HG02943 (cell line): ENCODE measurements at regions not wholly inside any gene's neighbourhood (a gene's known extent, or its start where the extent isn't known, plus 50 kb on each side); places are given as distances from the start of the nearest gene placed in this dataset.

Source experiments
- ATAC-seq: cut with Tn5 transposase; IDR thresholded peaks from one replicate; pipeline ENCODE4 v1.9.1; 2021; ENCODE audit warnings: mild to moderate bottlenecking, low read depth, moderate library complexity; ENCODE audit not compliant: unreplicated experiment

DNA sequence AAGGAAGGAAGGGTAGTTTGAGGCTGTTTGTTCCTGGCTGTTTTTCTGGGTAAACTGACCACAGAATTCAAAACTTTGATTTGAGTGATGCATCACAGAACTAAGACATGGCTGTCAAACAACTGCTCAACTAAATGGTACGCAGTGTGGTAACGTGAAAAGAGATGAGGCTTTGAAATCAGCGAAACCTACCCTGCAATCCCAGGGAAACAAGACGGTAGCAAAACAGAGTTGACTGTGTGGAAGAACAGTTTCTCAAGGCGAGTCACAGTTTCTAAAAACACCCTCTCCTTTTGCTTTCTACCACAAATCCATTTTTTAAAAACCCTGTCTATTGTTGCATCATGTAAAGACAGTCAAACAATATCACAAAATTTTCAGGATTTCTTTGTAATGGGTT, 156.0 kb upstream of the MAF start:
- no peak for ATAC-seq

DNA sequence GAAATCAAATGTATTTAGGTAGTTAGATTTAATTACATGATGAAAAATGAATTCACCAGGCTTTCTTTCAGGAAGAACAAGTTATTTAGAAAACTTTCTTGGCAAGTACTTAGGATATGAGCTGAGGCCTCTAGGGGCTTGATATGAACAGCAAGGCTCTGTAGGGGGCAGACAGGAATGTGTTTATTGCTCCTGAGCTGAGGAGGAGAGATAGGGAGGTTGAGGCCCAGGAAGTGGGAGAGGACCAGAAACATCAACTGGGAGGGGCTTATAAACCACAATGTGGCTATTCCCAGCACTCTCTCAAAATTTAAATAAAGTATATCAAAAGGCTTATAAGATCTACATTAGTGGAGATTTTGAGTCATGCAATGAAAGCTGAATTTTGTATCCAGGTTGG, 154.0 kb upstream of the MAF start:
- no peak for ATAC-seq

DNA sequence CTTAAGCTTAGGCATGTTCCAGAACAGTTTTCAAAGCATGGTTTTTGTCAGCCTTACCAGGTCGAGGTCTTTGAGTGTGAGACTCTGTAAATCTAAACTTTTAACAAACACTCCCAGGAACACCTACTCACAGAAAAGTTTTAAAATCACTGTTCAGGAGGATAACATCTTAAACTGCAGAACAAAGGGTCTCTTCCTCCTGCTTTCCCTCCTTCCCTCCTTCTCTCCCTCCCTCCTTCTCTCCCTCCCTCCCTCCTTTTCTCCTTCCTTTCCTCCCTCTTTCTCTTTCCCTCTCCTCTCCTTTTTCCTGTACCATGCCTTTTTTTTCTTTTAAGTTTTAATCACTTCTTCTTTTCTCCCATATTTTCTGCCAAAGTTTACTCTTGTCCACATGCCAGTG, 153.5 kb upstream of the MAF start:
- ATAC-seq, result no peak

DNA sequence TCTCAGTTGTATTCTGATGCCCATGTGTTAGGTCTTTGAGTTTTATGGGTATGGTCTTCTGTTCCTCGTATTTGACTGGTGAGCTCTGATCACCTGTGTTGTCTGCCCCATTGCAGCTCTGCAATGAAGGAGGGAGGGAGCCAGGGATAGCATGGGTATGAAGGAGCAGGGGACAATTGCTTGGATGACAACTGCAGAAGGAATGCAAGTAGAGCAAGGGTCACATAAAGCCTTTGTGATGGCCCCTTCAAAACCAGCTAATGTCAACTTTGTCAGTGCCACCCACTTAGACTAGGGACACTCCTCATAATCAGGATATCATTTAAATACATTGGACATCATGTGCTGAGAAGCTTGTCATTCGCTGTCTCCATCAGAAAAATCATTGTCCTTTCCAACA, 152.7 kb upstream of the MAF start:
- ATAC-seq, result no peak

DNA sequence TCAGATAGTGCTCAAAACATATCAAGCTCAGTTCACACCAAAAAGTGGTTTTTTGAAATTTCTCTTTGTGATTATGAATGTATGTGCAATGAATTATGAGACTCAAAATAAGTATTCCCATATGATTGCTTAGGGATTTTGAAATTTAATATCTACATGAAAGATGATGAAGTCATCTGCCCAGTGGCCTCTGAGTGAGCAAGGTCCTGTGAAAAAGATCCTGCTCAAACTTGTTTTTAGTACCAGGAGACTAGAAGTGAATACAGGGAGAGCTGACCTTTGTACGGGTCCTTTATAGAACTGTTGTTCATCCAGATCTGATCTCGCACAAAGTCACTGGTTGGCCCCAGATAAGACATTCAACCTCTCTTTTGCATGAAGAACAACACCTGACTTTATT, 151.9 kb upstream of the MAF start:
- ATAC-seq, result no peak

DNA sequence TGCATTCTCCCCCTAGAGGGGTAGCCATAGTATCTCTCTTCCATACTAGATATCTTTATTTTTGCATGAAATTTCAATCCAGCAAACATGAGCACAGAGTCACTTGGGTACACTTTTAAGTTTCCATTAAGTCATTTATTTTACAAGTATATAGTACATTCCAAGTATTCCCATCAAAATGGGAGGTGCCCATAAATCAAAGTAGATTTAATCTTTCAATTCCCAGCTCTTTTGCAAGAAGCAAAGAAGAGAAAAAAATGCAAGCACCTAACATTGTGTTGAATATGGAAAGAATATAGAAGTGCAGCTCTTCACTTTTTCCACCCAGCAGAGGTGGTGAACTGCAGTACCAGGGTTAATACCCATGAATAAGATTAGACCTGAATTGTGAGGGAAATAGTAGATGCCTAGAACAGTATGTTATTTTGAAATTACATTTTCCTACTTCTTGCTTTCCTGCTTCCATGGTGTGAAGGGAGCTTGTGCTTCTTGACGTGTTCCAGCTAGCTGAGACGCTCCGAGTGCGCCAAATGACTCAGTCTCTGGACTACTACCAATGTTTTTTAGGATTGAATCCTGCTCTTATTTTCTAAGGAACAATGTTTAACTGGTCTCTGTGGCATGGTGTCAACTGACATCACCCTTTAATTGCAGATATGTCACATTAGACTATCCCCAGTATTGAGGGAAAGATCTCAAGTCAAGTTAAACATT, 151.1 kb upstream of the MAF start:
- ATAC-seq, result no peak

DNA sequence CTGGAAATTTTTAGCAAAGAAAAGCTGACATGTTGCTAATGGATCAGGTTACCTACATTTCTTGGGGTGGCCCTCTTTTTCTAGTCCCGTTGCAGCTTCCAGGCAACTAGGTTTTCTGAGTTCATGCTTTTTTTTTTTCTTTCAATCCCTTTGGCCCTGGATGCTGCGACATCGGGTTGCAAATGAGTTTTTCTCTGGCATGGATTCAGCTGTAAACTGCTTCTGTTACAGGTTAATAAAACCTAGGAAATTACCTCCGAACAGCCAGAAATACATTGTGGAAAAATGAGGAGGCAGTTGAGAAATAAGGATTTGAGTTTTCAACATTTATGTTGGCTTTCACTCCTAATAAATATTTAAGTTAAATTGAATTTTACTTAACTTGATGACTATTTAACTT, 149.8 kb upstream of the MAF start:
- ATAC-seq, result no peak

DNA sequence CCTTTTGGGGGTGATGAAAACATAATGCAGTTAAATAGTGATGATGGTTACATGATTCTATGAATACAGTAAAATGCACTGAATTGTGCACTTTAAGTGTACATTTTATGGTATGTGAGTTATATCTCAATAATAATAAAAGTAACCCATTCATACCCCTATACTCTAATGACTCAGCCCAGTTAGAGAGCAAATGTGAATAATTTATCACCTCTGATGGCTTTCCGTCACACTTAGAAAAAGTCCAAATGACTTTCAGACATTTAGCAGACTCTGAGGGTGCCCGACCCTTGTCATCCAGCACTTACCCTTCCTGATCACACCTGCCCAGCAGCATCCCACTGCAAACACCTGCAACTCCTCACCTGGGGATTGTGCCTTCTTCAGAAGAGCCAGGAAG, 148.1 kb upstream of the MAF start:
- no peak for ATAC-seq

DNA sequence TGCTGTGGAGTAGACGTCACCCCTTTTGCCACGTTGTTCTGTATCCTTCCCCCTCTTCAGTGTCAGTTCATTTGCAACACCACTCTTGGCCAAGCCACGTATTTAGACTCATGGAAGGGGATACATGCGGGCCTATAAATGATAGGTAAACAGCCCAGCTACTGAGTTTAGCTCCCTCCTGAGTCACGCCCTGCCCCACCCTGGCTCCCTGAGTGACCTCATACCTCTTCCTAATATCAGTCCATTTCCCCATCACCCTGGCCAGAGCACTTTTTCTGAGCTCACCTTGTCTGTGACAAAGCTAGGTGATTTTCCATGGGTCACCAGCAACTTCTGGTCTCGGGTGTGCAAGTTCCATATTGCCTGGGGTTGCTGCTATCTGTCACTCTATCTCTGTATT, 147.2 kb upstream of the MAF start:
- no peak for ATAC-seq

DNA sequence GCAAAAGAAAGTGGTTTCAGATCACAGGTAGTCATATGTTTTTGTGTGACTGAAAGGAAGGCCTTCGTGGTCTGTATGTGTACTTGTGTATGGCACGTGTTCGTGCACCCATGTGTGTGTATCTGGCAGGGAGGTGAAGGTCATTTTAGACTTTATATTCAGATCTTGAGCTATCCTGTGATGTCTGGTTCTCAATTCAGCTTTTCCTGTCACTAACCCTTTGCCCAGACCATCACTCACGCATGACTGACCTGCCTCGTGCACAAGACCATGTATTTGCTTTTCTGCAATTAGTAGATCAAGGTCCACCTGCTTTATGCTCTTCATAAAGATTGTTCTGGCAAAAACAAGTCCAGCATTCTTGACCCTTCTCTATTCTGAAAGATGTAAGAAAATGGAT, 139.7 kb upstream of the MAF start:
- no peak for ATAC-seq

DNA sequence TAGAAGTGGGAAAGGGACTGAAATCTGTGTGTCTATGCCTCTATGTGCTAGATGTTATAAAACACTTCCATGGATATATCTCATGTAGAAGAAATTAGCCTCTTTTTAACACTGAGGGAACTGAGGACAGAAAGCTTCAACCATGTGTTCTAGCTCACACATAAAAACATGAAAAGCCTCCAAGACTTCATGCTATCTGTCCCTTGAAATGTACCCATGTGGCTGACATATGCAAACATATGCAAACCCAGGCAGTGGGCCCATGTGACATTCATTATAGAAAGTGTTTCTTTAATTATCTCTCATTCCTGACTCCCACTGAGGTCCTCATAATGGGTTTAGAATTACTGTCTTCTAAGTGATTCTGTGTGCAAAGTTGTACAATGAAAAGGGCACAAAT, 134.7 kb upstream of the MAF start:
- ATAC-seq, result no peak

DNA sequence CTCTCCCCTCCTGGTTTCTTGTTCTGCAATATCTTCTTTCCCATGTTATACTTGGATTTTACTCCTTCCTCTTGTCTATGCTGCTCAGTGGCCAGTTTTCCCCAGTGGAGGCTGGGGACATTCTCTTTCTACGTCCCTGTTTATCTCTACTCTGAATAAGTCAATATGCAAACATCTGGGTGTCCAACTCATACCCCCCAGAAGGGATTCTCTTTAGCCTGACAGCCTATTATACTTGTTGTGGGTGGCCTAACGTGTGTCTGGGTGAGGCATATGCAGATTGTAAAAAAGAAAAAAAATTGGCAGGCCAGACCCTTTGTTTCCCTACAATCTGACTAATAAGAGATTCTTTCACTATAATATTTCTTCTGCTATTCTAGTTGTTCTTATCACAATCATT, 134.2 kb upstream of the MAF start:
- ATAC-seq, result no peak

DNA sequence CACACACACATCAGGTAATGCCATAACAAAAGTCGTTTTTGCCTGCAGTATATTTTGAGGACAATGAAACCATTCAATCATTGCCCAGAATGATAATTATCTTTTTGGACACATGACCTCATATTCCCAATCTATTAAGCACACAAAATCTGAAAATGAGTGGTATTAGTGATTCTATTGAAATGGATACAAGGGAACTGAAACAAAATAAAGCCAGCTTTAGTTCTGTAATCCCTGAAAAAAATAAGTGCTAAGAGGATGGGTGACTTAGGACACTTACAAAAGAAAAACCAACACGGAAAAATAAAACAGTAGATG, 128.3 kb upstream of the MAF start:
- ATAC-seq, result no peak

DNA sequence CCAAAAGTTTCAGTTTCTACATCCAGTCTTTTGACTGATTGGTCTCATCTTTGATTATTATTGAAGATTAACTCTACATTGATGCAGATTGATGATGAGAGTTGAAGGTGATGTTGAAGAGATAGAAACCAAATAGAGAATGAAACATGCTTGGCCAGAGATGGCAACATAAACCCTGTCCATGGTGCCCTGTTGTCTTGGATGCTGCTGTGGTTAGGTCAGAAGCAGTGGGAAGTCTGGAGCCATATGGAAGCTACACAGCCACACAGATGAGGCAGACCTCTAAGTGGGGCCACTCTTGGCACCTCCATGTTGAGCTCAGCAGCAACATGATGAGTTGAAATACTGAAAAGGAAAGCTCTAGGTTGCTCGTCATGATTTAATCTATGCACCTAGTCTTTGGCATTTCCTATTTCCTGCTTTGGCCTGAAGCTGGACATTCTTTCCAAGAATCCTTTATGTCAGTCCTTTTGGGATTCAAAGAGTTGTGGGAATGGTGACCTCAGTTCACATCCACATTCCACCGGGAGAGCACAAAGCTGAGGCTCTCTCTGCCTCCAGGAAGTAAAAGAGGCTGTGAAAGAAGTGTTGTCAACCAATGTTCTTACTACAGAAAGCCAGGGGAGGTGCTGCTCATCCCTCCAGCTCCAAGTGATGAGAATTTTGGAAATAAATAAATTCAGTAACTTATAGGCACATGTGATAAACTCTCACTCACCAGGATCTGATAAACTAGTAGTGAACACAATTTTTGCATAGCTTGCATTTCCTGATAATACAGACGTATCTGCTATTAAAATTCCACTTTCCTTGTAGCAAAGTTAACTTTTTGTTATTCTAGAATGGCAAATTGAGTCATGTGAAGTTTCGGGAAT, 127.7 kb upstream of the MAF start:
- no peak for ATAC-seq

DNA sequence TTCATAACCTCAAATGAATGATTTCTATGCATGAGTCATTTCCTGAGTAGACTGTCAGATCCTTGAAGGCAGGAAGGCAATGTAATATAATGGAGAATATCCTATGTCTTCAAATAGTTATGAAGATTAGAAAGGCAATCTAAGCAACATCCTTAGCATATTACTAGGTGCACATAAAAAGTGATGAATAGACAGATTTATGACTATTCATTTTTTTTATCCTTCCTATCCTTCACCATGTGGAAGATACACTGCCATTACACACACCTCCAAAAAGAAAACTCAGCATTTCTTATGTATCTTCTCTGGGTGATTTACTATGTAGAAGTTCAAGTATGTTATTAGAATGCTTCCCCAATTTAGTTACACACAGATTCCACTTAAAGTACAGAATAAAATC, 126.4 kb upstream of the MAF start:
- ATAC-seq, result no peak

DNA sequence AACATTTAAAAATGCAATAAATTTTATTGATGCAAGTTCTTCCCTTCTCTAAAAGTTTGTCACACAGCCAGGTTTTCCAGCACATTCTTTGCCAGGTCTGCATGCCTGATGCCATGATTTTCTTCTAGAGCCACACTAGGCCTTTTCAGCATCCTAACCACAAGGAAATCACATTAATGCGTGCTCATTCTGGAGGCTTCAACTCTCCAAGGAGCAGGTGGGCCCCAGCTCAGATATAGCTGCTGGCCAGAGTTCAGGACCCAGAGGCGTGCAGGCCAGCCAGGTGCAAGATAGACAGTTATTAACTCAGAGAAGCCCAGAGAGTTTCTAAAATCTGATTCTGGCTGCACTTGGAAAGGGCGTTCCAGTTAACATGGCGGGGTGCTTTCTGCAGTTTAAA, 124.5 kb upstream of the MAF start:
- no peak for ATAC-seq

DNA sequence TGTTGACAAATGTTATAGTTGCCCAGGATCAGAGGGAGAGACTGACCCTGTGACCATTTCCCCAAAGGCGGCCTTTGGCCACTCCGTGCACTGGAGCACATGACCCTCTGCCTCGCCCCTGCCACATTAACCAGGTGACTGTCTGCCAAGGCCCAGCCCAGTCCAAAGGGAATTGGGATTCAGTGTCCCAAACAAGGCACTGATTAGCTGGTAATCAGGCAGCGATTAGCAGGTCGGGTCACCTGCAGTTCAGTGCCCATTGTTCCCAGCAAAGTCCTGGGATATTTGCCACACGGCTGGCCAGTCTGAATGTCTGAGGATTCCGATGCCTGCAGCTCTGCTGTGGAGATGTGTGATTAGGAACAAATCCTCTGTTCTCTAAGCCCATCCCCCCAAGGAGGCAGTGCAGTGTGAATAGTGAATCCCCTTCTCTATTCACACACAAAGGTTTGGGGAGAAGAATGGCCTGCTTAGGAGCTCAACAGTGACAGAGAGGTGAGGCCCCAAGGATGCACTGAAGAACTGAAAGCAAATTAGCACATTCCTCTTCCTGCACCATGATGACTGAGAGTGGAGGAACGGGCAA, 123.1 kb upstream of the MAF start:
- ATAC-seq, result no peak

DNA sequence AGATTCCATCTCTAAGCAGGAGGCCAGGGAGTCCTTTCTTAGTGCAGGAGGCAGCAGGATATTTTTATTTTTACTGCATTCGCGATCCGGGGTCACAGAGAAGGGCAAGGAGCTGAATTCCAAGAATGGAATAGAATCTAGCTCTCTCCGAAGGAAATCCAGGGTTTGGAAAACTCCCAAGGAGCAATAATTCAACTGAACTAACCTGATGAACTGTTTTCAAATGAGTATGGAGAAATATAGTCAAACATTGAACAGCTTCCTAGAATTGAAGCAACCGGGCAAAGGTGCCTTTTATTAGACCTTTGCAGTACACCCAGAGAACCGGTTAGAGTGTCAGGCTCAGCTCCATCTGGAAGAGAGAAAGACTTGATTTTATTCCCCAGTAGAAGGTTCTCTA, 120.7 kb upstream of the MAF start:
- no peak for ATAC-seq

DNA sequence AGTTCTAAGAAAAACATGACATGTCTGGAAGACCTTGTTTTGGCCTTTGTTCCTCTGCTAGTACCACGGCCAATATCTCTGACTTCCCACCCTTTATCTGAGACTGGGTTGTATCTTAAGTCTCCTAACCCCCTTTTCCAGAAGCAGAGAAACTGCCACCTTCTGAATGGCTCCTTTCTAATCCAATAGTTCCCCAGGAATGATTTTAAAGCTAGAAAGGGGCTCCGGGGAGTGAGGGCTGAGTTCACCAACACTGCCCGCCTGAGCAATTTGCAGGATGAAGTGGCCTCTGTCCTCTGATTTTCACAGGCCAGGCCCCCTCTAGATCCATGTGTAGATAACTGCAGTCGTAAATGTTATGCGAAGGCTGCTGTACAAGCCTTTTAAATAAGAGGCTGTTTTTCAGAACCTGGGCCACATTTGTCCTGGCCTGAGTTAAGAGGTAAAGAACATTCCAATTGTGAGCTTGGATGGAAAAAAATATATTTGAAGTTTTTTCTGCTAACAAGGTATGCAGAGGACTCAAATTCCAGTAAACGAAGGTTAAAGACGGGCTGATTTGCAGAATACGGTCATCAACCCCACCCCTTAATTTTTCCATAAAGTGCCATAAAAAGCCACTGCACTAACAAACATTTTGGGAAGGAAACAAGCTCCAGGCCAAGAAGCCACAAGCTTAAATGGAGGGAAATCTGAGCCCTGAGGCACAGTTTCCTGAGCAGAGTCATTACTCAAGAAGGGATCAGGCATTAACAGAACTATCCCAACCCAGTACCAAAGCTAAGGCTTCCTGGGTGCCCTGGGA, 117.0 kb upstream of the MAF start:
- ATAC-seq, result no peak

DNA sequence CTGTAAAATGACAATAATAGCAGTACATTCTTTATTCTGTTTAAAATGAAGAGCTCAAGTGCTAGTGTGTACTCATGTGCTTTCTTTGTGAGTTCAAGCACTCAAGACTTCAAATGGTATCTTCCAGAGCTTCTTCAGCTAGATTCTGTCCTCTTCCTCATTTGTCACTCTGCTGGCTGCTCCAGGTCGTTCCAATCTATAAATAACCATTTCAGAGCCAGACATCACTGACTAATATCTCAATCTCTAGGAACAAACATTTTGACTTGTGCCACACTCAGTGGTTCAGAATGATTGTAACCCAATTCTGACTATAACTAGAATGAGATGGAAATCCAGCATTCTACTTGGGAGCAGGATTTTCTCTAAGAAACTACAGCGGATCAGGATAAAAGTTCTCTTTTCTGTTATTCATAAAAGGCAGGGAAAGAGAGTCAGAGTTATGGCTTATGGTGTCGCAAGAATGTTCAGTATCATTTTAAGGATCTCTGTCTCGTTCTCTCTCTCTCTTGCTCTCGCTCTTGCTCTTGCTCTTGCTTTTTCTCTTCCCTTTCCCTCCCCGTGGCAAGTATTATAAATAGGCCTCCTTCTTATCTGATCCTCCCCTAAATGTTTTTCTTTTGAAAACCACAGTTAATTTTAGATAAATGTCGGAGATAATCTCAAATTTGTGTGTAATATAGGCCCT, 116.3 kb upstream of the MAF start:
- ATAC-seq, result no peak

DNA sequence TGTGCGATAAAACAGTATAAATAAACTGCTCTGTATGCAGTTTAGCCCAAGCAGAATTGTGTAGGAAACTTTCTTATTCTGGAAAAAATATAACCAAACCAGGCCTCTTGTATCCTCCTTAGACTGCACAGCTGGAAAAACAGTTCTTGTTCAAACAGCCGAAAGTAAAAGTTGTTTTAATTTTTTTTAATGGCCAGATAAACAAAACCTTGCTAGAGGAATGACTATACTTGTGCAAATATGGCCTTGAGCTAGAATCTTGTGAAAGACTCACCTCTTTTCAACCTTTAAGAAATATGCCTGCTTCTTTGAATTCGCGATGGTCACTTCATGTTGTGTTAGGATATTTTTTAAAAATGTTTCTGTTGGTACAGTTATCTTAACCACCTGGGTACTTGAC, 114.5 kb upstream of the MAF start:
- no peak for ATAC-seq
